HL-60/S4 (cell line): ENCODE measurements at regions not wholly inside any gene's neighbourhood (a gene's known extent, or its start where the extent isn't known, plus 50 kb on each side); places are given as distances from the start of the nearest gene placed in this dataset.

ENCODE experiments used
- in situ Hi-C: fragments of 300-500 bp; cut with MboI; formaldehyde crosslinking; loops from 2 replicates; pipeline ENCODE4 v1.14.3; 2022; ENCODE audit warnings: low sequenced_read_pairs

DNA sequence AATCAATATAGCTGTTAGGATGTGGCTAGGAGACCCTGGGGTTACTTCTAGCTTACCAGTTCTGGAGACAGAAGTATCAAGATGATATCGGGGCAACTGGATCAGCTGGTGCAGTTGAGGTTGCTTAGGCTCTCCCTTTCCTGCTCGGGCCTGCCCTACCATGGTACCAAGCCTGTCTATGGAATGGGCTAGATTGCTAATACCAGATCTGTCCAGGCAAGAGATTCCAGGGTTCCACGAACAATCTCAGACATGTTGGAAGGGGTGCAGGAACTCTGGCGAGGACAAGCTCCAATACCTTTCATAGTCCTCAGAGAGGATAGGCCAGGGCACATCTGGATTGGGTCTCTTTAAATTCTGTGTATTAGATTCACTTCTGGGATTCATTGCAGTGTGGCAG, 53.8 kb downstream of the ADM start:
- in situ Hi-C loops = no loop called here

DNA sequence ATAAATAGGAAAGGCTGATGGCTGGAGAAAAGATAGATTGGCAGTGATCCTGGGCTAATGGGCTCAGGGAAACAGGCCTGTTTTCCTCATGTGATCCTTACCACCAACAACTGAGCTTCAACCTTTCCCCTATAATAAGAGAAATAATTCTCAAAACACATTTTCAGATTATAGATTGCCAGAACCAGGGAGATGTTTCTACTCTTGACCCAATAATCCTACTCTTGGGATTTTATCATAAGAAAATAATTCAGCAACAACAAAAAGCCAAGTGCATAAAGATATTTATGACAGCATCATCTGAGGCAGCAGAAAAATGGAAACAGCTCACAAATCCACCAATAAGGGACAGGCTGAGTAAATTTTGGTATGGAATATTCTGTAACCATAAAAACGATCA, 54.3 kb downstream of the ADM start:
- in situ Hi-C loops = no loop called here

DNA sequence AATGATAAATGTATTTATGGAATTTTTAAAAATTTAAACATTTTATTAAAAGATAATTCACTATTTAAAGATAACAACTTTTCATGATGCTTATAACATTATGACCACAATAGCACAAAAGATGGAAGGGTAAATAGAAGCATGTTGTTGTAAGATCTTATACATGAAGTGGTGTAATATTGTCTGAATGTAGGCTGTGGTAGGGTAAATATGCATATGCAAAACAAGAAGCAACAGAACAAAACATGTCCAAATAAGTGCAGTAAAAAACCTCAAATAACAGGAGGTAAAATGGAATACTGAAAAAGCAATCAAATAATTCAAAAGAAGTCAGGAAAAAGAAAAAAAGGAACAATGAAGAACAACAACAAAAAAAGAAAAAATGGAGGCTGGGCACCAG, 56.0 kb downstream of the ADM start:
- in situ Hi-C loops = no loop called here

DNA sequence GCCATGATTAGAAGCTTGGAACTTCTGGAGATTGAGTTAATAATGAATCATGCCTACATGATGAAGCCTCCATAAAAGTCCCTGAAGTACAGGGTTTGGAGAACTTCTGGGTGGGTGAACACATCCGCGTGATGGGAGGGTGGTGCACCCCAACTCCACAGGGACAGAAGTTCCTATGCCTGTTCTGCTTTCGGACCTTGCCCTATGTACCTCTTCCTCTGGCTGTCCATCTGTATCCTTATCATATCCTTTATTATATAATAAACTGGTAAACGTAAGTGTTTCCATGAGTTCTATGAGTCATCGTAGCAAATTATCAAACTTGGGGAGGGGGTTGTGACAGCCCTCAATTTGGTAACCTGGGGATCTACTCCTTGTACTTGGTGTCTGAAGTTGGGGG, 60.2 kb downstream of the ADM start:
- in situ Hi-C loops = no loop called here

DNA sequence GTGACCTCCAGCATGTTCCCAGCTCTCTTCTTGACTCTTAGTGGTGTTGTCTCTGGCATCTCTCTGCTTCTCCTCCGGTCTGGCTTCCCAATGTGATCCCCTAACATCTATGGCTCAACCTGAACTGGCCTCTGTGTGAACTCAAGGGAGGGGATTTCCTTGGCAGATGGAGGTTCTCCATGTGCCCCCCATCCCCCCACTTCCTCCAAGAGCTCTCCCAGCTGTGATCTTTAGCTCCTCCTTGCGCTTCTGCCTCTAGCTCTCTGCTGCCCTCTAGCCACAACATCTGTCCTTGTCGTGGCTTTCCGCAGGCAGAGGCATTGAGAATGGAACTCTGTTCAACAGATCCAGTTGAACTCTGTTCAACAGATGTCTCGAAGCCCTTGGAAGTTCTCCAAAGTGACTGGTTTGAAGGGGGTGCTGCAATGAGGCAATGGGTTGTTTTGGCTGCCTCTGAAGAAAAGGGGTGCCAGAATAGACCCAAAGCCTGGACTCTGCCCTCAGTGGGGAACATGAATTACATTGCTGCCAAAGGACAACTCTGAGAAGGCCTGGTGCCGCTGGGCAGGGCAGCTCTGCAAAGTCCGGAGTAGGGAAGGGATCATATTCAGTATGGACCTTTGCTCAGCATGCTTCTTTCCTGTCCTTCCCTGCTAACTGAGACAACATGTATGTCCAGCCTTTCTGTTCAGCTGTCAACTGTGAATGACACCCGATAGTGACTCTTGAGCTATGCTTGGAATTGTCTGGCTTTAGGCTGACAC, 61.9 kb downstream of the ADM start:
- in situ Hi-C loops = no loop called here

DNA sequence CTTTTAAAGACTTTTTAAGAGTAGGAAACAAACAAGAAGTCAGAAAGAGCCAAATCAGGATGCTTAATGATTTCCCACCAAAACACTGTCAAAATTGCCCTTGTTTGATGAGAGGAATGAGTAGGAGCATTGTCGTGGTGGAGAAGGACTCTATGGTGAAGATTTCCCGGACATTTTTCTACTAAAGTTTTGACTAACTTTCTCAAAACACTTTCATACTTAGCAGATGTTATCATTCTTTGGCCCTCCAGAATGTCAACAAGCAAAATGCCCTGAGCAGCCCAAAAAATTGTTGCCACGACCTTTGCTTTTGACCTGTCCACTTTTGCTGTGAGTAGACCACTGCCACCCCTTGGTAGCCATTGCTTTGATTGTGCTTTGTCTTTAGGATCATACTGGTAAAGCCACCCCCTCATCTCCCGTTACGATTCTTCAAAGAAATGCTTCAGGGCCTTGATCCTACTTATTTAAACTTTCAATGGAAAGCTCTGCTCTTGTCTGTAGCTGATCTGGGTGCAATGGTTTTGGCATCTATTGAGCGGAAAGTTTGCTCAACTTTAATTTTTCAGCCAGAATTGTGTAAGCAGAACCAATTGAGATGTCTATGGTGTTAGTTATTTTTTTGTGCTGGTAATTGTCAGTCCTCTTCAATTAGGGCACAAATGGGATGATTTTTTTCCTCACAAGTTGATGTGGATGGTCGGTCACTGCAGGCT, 67.2 kb downstream of the ADM start:
- in situ Hi-C loops = no loop called here

DNA sequence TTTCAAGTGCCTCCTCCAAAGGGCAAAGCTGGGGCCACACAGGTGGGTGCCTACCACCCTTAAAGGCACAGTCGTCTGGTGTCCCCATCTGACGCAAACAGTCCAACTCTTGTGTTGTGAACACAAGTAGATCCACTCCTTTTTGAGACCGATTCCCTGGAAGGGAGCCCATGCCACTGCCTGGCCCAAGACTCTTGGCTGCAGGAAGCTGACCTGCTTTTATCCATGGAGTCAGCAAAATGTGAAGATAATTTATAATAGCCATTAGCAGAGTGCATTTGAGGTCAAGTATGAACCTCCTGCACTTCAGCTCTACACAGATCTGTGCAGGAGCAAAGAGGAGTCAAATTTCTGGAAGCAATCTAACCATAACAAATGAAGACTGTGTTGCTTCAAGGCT, 68.5 kb downstream of the ADM start:
- in situ Hi-C loops = no loop called here

DNA sequence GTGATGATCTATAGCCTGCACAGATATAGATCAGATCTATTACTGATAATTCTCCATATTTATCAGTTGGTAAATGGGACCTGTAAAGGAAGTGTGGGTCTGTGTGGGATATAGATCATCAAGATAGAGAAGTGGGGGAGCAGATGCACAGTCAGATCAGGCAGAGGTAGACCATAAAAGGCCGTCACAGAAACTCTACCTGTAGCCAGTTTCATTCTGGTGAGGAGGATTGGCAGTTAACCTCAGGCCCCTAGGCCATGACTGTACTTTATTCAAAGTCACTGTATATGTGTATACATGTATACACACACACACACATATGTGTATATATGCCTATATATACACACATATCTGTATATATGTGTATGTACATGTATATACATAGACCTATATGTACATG, 69.1 kb downstream of the ADM start:
- in situ Hi-C loops = no loop called here

DNA sequence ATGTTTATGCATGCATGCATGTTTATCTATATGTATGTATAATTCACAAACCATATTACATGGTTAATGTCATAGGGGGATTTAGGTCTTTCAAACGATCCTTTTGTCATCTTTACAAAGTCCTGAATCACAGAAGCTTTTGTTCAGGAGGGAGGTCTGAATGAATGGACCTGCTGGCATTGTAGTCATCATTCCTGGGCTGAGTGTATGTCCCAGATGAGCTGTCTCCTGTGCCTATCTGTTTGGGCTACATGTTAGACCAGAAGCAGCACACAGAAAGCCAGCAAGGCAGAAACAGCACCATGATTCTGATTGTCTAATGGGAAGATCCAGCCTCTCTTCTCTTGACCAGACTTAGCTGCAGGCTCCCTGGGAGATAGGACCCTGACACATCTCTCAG, 69.5 kb downstream of the ADM start:
- in situ Hi-C loops = no loop called here

DNA sequence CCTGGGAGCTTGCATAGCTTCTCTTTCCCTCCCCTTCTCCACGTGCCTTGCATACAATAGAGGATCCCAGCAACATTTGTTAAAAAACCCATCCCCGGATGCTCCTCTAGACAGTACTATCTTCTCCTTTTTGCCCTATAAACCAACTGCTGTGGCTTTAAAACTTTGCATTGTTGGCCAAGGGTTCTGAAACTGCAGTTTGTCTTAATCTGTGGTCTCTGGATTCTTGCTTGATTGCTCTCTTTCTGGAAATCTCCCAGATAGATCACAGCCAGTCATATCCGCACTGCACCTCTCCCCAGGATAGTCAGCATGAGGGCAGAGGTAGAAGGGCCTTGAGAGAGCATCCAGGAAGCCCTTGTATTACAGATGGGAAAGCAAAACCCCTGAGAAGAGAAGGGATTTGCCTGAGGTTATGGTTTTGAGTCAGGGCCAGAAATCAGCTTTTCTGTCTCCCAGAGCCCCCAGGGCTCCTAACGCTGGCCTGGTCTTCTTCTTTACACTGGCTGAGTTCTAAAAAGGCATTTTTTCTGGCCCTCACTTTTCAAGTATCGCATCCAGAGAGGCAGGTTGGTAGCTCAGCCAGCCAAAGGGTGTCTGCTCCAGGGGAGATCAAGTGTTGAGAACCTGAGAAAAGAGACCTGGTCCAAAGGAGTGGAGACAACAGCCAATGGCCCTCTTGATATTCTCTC, 70.6 kb downstream of the ADM start:
- in situ Hi-C loops = no loop called here

DNA sequence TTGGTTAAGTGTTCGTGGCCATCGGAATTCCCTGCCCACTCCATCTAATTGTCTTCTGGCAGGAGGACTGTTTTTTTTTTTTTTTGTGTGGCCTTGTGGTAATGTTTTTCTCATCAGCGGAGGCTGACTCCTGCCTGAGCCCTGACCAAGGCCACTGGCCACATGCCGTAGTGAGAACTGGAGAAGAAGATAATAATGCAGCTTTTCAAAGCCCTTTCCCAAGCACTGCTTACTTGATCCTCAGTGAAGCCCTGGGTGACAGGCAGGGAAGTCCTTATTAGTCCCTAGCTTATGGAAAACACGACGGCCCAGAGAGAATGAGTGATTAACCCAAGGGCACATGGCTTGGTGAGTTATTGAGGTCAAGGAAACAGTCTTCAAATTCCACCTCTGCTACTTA, 71.2 kb downstream of the ADM start:
- in situ Hi-C loops = no loop called here

DNA sequence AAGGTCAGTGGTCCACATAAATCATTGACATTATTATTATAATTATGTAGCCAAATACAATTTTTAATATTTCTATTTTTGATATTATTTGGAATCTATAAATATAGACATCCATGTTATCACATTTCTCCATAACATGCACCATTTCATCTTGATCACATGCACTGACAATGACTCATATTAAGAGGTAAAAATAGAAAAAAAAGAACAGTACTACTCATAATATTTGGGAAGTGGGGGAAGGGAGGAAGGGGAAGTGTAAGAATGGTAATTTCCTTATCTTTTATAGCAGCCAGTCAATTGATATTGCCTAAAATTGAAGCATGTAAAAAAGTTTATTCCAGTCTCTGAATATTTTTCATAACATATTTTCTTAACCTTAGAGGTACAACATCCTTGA, 72.3 kb downstream of the ADM start:
- in situ Hi-C loops = no loop called here

DNA sequence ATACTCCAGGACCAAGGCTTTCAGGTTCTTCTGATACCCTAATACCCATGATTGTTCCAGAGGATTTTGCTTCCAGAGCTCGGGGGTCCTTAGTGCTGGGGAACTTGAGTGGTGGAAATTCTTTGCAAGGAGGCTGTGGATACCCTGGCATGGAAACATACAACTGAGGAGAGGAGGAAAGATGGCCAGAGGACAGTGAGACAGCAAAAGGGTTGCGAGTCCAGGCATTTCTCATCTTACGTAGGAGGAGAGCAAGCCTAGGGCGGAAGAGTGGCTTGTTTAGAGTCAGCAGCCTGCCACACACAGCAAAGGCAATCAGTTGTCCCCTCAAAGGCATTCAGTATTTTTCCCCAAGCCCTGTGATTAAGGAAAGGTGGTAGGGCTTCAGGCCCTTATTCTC, 73.5 kb downstream of the ADM start:
- in situ Hi-C loops = no loop called here

DNA sequence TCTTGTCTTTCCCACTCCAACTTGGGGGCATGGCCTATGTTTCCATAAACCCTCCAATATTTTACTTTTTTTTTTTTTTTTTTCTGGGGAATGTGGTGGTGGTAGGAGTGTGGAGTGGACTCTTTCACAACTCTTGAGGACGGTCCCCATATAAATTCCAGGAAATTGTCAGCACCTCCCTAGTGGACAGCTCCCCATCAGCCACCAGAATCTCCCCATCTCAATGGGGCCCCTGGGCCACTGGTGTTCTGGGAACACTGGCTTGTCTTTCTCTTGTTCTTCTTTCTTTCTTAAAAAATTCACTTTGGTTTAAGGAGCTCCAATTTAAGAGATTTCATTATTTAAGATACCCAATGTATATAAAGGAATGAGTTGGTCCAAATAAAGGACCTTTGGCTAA, 74.1 kb downstream of the ADM start:
- in situ Hi-C loops = no loop called here

DNA sequence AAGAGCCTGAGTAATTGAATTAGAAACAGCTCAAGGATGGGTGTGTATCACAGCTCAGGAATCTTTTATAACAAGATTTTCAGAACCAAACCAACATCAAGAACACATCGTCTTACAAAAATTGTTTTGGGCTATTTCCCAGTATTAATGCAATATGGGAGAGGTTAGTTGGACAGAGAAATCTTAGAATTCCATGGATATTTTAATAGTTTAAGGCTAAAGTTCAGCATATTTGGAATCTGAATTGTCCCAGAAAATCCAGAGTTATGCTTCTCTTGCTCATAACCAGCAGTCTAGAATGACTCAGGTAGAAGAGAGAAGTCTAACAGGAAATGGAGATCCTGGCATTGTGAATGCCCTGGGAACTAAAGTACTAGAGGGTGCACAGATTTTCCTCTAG, 74.6 kb downstream of the ADM start:
- in situ Hi-C loops = no loop called here

DNA sequence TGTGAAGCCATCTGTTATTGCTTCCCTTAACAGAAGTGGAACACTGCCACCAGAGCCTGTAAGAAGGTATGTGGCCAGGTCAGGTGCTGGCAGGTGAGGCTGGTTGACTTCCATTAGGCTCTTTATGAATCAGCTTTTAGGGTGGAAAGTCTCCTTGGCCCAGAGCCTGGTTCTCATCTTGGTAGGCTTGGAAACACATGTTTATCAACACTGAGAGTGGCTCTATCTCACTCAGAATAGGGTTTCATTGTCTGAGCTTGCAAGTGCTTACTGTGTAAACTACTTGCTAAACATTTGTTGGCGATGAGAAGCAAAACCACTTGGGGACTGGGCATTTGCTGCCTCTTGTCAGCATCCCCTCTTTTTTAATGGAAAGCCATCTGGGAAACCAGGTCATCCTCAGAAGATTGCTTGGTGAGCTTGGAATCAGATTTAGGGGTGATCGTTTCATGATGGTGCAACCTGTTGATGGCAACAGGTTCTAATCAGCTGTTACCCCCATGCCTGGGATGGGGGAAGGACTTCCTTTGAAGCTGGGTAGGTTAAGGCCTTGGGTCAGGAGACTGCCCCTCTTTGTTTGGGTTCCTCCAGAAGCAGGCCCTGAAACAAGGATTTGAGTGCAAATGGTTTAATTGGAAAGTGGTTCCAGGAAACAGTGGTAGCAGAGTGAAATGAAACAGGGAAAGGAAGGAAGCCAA, 75.0 kb upstream of the AMPD3 start:
- in situ Hi-C loops = no loop called here

DNA sequence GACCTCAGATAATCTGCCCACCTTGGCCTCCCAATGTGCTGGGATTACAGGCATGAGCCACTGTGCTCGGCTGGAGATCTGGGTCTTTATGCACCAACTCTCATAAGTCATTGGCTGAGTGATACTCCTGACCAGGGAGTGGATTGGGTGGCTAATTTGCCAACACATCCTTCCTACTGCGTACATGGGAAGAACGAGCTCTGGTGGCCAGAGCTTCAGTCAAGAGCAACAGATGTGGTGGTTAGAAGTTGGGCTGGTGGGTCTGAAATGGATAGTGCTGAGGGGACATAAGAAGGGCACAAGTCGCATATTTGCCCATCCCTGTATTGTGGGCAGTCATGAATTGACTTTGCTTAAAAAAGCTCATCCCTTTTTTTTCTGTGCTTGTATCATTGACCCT, 74.1 kb upstream of the AMPD3 start:
- in situ Hi-C loops = no loop called here

DNA sequence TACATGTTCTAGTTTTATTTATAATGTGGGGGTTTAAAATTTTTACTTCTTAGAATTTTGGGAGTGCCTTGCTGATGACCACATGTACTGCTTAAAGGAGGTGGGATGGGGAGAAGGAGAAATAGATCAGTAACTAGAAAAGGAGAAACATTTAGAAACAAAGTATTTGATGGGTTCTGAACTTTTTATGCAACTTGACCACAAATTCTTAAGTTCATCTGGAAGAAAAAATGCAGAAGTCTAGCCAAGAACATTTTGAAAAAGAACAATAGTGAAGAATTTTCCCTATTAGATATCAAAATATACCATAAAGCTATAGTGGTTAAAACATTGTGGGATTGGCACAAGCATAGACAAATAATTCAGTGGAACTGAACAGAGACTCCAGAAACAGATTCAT, 73.3 kb upstream of the AMPD3 start:
- in situ Hi-C loops = no loop called here

DNA sequence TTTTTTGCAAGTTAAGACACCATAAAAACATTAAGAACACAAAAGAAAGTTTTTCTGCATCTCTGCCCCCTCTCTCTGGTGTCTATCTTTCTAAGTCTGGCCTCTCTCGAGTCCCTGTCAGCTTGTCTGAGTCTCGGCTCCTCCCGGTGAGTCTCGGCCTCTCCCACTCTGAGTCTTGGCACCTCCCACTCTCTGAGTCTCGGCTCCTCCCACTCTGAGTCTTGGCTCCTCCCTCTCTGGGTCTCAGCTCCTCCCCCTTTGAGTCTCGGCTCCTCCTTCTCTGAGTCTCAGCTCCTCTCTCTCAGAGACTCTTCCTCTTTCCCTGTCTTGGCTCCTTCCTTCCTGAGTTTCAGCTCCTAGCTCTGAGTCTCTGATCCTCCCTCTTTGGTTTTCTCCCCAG, 72.5 kb upstream of the AMPD3 start:
- in situ Hi-C loops = no loop called here

DNA sequence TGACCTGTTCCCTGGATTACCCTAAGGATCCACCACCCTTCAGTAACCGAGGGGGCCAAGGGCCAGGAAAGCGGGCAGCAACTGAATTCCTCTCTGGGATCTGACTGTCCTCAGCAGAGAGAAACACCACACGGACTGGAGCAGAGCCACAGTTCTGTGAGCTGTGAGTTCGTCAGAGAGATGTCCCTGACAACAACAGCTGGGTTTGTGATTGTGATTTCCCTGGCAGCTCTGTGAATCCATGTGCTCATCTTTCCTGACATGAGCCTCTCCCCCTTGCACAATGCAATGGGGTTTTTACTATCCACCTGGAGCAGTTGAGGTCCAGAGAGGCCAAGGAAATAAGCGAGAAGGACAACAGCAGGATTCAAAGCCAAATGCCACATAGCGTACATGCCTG, 69.4 kb upstream of the AMPD3 start:
- in situ Hi-C loops = no loop called here

DNA sequence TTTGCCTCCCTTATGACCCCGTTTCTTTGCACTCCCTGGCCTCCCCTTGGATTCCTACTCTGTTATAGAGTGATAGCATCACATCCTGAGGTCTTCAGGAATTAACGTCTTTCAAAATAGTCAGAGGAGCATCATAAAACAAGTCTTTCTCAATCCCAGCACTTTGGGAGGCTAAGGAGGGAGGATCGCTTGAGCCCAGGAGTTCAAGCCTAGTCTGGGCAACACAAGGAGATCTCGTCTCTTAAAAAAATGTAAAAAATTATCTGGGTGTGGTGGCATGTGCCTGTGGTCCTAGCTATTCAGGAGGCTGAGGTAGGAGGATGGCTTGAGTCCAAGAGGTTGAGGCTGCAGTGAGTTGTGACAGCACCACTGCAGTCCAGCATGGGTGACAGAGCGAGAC, 68.7 kb upstream of the AMPD3 start:
- in situ Hi-C loops = no loop called here

DNA sequence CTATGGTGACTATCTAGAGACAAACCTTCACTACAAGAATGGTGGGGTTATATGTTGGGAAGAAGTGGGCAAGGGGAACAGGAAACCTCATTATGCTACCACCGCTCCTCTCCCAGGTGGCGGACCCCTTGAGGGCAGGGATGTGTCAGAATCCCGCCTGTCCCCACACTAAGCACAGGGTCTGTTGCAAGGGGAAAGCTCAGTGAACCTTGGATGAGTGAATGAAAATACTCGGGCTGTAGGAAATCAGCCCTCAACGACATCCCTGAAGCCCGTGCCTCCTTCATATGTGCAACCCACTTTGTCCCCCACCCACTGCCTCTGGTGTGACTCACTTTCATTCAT, 68.2 kb upstream of the AMPD3 start:
- in situ Hi-C loops = no loop called here
